ENCODE measurements at regions not wholly inside any gene's neighbourhood (a gene's known extent, or its start where the extent isn't known, plus 50 kb on each side); places are given as distances from the start of the nearest gene placed in this dataset.
A peak's percentile ranks its signal among the peaks of the same experiment; 100 is the strongest.
"Not testable (repeated sequence)": the region's sequence is repeated elsewhere in the genome, so short reads cannot be mapped to it uniquely, and the experiment has no call there.

DNA sequence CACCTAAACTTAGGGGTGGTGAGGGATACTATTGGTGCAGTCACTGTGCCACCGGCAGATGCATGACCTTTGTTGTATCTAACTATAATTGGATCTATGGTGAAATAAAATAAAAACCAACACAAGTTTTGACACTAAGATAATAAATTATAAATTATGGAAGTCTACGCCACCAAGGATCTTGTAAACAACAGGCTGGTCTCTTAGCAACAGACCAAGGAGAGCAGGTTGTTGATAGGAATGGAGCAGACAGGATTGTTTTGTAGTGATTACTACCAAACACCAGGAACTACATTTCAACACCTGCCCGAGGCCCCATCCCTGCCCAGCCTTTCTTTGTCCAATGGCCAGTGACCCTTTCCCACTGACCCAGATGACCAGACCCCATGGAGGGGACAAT, 1178.0 kb downstream of the VRK1 start:
- no peak for DNase-seq (ENCODE audit: low read depth)

- DNase-seq (ENCODE audit: low read depth) = no peak
Measured at GRCh38 chr14:97975962-97976361, 1178.8 kb downstream of the VRK1 start.

GRCh38 chr14:97976861-97977260, 1179.7 kb downstream of the VRK1 start:
- DNase-seq (ENCODE audit: low read depth) = no peak

DNA sequence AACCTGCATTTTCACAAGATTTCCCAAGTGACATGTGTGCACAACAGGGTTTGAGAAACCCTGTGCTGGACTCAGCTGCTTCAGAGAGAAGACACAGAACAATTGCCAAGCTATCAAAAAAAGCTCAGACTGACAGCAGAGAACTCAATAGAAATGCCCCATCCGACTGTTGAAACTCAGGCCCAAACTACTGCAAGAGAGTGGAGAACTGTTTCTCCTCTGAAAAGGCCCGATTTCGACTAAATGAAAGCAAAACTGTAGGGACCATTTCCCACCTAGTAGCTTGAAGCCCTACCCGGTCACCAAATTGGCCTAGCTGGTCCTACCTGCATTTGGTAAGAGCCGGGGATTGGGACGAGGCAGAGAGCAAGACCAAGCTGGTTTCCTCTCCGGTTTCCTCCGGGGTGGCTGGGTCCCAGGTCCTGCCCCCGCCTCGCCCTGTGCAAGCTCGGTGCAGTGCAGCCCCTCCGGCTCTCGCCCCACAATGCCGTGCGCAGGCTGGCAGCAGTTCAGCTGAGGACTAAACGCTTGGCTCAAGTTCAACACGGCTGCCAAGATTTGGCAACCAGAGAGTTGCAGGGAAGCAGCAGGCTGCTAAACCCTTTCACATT, 1180.6 kb downstream of the VRK1 start:
- no peak for DNase-seq (ENCODE audit: low read depth)

- DNase-seq (ENCODE audit: low read depth) = peak; percentile 1
Measured at GRCh38 chr14:97978341-97978740, 1181.2 kb downstream of the VRK1 start.

DNA sequence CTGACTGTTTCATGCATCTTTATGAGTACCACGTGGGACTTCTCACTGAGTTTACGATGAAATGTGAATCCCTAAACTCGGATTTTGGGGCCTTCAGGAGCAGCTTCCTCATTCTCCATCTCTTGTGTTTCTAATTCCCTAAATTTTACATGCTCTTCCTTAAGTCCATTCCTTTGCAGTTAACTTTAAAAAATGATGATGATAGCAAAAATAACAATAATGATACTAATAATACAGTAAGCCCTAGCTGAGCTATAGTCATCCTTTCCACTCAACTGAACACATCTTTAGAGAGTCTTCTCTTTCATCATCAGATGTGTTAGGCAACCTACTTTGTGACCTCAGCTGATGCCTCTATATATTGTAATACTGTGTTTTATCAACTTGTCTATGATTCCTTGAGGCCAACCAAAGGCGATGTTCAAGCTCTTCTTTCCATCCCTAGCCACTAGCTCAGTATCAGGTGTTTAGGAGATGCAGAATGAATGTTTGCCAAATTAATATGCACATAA, 1196.4 kb downstream of the VRK1 start:
- DNase-seq (ENCODE audit: low read depth) = no peak

- no peak for DNase-seq (ENCODE audit: low read depth)
Measured at GRCh38 chr14:97994020-97994531, 1196.9 kb downstream of the VRK1 start.

DNA sequence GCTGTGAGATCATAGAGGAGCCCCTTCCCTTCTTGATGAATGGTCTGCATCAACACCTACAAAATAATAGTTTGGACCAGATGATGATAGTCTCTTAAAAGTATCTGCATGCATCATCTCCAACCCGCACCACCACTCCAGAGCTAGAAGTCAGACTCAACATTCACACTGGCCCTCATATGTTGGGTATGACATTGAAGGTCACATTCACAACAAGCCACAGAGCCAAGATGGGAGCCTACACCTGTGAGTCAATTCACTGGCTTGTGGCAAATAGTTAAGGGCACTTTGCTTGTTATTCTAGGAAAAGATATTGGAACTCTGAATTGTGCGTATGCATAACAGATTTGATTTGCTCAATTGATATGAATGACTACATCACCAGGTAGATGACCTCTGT, 1197.9 kb downstream of the VRK1 start:
- DNase-seq (ENCODE audit: low read depth) = no peak

- DNase-seq (ENCODE audit: low read depth) = no peak
Measured at GRCh38 chr14:97995531-97995930, 1198.3 kb downstream of the VRK1 start.

DNA sequence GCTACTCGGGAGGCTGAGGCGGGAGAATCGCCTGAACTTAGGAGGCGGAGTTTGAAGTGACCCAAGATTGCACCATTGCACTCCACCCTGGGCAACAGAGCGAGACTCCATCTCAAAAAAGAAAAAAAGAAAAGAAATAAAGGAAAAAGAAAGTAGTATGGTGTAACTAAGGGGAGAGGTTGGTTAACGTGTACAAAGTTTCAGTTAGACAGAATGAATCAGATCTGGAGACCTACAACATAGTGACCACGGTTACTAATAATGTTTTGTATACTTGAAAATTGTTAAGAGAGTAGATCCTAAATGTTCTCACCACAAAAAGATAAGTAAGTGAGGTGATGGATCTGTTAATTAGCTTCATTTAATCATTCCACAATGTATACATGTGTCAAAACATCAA, 1208.8 kb downstream of the VRK1 start:
- DNase-seq (ENCODE audit: low read depth) = no peak

DNA sequence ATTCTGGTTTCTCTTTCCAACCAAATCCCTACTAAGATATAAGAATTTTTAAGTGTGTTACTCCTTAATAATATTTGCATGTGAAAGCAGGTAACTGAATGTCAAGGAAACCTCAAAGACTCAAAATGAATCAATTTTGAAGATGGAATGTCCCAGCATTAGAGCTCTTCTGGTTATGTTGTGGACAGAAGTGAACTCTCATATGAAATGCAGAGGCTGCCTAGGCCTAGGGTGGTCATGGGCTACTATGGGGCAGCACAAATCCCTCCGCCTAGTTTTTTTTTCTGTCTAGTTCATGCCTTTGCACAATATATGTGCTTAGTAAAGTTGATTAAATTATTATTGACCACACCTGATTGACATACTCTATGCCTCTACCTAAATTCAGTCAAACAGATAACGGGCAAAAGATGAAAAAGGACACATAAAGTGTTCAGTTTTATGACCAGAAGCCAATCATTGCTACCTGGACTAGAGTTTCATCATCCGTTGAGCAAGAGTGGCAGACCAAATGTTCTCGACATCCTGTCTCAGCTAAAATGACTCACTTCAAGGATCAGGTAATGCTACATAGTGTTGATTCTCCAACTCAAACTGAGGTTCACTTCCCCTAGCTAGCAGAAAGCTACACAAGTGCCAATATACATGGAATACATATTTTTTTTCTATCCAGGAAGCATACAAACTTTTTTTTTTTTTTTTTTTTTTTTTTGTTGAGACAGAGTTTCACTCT, 1211.4 kb downstream of the VRK1 start:
- DNase-seq (ENCODE audit: low read depth) = no peak

- not testable (repeated sequence) for DNase-seq (ENCODE audit: low read depth)
Measured at GRCh38 chr14:98009177-98009576, 1212.0 kb downstream of the VRK1 start.

DNA sequence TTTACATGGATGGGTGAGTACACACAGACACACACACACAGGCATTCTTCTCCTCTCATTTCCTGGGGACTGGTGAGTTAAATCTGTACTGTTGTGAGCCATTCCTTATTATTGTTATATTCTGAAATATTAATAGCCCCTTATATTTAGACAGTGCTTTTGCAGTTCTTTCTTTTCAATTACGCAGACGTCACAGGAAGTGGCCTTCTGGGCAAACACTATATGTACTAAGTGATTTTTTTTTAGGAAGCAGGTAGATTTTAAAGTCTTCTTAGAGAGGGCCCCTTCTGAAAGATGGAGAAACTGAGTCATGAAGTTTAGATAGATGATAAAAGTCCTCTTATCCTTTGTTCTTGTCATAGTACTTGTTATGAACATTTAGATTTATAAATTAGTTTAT, 1213.6 kb downstream of the VRK1 start:
- no peak for DNase-seq (ENCODE audit: low read depth)

DNA sequence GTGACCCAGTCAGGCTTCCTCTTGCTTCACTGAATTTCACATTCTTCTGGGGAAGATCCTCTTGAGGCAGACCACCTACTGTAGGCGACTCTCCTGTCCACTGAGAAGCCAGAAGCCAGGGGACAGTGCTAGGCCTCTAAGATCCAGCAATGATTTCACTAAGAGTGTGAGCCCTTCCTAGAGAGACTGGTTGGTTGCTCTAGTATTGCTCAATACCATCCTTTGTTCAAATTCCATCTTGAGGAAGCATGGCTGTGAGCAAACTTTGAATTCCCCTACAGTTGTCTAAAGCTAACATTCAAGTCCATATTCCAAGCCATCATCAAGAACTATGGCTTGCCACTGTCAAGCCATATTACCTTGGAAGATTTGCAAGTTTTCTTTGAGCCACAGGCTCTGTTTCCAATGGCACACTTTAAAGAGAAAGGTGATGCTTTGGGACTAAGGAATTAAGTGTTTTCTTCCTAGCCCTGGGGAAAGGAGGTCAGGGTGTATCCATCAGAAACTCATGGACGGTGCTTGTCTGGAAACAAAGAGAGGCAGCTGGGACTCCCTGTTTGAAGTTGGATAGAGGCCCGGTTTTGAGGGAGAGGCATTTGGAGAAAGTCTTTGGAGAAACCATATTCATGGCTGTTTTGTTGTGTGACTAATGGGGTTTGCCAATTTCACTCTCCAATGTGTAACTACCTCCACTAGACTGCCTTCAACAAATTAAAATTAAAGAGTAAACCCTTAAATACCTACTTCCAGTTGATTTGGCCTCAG, 1217.9 kb downstream of the VRK1 start:
- no peak for DNase-seq (ENCODE audit: low read depth)

- no peak for DNase-seq (ENCODE audit: low read depth)
Measured at GRCh38 chr14:98015921-98016320, 1218.7 kb downstream of the VRK1 start.

- DNase-seq (ENCODE audit: low read depth) = no peak
Measured at GRCh38 chr14:98018628-98019027, 1221.4 kb downstream of the VRK1 start.

DNA sequence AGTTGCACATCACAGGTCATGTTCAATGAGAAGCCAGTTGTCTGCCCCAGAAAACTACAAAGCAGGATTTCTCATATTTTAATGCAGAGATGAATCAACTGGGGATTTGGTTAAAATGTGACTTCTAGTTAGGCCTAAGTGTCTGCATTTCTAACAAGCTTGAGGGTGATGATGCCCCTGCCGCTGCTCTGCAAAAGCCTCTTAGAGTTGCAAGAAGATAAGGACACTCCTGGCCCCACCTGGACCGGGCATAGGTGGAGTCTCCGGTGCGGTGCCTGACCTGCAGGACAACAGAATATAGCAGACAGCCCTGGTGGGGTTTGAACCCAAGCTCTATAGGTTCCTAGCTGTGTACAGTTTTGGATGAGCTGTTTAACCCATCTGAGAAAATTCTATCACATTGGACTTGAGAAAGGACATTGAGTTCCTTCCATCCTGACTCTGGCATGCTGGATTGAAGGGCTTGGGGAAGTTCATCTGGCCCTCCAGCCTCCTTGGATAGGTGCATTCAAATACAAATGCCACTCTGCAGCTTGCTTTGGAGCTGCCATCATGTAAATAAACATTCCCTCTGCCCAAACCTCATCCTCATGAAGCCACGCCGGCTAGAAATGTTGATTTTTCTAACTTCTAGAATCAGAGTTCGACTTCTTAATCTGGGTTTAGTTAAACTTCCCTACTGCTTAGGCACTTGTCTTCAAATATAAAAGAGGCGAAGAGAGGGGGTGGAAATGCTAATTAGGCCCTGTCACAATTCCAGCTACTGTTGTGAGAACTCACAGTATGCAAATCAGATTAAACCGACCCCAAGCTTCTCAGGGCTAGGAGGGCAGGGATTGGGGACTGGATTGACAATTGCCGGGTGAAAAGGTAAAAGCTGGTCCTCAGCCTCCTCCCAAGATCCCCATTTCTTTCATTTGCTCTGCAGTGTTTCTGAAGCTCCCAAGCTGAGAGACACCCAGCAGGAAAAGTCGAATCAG, 1225.6 kb downstream of the VRK1 start:
- no peak for DNase-seq (ENCODE audit: low read depth)

DNA sequence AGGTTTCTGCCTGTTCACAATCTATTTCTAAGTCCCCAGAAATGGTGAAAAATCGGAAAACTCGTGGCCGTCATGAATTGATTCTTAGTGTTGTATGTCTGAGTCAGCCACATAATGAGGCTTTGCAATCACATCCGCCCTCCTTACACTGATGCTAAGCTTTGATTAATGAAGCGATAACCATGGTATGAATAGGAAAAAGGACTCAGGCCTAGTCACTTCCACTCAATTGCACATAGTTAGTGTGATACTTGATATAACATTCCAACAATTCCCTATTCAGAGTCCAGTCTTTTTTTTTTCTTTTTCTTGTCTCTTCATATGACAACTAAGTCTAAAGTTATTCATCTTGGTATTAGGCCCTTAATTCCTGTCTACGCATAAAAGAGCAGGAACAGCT, 1231.0 kb downstream of the VRK1 start:
- no peak for DNase-seq (ENCODE audit: low read depth)

DNA sequence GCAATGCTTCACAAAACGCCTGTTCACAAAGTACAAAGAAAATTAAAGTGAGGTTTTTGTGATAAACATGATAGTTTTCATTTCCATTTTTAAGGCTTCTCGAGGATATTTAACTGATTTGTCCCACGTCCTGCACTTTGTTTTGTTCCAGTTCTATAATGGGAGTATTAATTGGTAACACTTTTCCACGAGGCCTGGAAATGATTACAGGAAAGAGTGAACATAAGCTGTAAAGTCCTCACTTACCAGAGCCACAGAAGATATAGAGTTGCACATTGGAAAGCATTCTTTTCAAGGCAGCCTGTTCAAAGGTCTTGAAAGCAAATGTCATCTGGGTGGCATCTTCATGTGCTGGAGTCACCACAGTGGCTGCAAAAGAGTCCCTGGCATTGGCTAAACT, 1236.6 kb downstream of the BCL11B start:
- DNase-seq (ENCODE audit: low read depth) = no peak

GRCh38 chr14:98037831-98038230, 1234.2 kb downstream of the BCL11B start:
- no peak for DNase-seq (ENCODE audit: low read depth)

DNA sequence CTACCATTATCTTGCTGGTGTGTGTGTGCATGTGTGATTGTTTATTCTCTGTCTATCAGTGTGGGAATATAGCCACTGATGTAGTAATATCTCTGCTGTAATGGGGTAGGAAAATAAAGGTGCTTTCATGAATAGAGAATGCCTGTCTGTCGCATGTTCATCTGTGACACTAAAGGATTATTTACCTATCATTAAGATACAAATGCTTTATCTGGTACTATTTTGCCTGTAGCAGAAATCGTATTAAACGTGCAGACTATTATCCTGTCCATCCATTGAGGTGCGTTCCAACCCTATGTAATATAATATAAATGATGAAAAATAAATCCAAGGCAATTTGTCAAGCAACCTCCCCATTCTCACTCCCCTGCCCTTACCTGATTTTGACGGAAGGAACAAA, 1215.1 kb downstream of the BCL11B start:
- DNase-seq (ENCODE audit: low read depth) = no peak

Measured in myocyte (in vitro differentiated cells).